Neural cell (in vitro differentiated cells): ENCODE measurements at regions not wholly inside any gene's neighbourhood (a gene's known extent, or its start where the extent isn't known, plus 50 kb on each side); places are given as distances from the start of the nearest gene placed in this dataset.

Source experiments
- H2AFZ ChIP-seq: fragments of 200-600, 300-800 bp; sonication (generic), shearing (Covaris generic); 2 replicates; pipeline ENCODE4 v1.6.0; 2014; ENCODE audit warnings: low read depth, mild to moderate bottlenecking, antibody characterized with exemption, low read length, moderate library complexity
- H3F3A ChIP-seq: fragments of 200-600 bp; shearing (Covaris generic); 2 replicates; pipeline ENCODE4 v1.6.1; 2016; ENCODE audit warnings: mild to moderate bottlenecking, moderate library complexity, mixed read lengths, antibody characterized with exemption, low read length; ENCODE audit not compliant: insufficient read depth, poor library complexity, severe bottlenecking
- H3K27ac ChIP-seq: fragments of 200-600, 300-800 bp; sonication (generic), shearing (Covaris generic); 2 replicates; pipeline ENCODE4 v1.5.1; 2014; ENCODE audit warnings: mild to moderate bottlenecking, low read length, moderate library complexity
- H3K27me3 ChIP-seq: fragments of 300-800, 200-600 bp; sonication (generic), shearing (Covaris generic); 2 replicates; pipeline ENCODE4 v1.6.0; 2014; ENCODE audit warnings: mild to moderate bottlenecking, low read depth, low read length, moderate library complexity; ENCODE audit not compliant: insufficient read depth
- H3K36me3 ChIP-seq: fragments of 300-800, 200-600 bp; sonication (generic), shearing (Covaris generic); 2 replicates; pipeline ENCODE4 v1.5.1; 2014; ENCODE audit warnings: mild to moderate bottlenecking, antibody characterized with exemption, low read length, moderate library complexity; ENCODE audit not compliant: insufficient read depth
- H3K4me2 ChIP-seq: fragments of 300-800, 200-600 bp; sonication (generic), shearing (Covaris generic); 2 replicates; pipeline ENCODE4 v1.6.0; 2014; ENCODE audit warnings: mild to moderate bottlenecking, low read length
- H3K4me3 ChIP-seq: fragments of 300-800, 200-600 bp; sonication (generic), shearing (Covaris generic); 2 replicates; pipeline ENCODE4 v1.5.1; 2014; ENCODE audit warnings: mild to moderate bottlenecking, low read length, moderate library complexity
- H3K79me2 ChIP-seq: fragments of 200-600 bp; shearing (Covaris generic); replicated peaks from 2 replicates; pipeline ENCODE4 v1.6.0; 2014; ENCODE audit warnings: mild to moderate bottlenecking, low read length, moderate library complexity; ENCODE audit not compliant: insufficient read depth
- H3K9ac ChIP-seq: fragments of 300-800, 200-600 bp; sonication (generic), shearing (Covaris generic); 2 replicates; pipeline ENCODE4 v1.6.1; 2016; ENCODE audit warnings: mild to moderate bottlenecking, low read length, mixed read lengths
- H3K9me2 ChIP-seq: fragments of 200-600 bp; shearing (Covaris generic); 2 replicates; pipeline ENCODE4 v1.6.1; 2016; ENCODE audit warnings: mild to moderate bottlenecking, low read length, mixed read lengths; ENCODE audit not compliant: insufficient read depth
- H3K9me3 ChIP-seq: fragments of 200-600, 300-800 bp; sonication (generic), shearing (Covaris generic); 2 replicates; pipeline ENCODE4 v1.6.1; 2016; ENCODE audit warnings: mild to moderate bottlenecking, mixed run types, low read length, moderate library complexity, mixed read lengths
- H4K20me1 ChIP-seq: fragments of 200-600 bp; shearing (Covaris generic); 2 replicates; pipeline ENCODE4 v1.6.1; 2016; ENCODE audit warnings: mild to moderate bottlenecking, mixed run types; ENCODE audit not compliant: insufficient read depth
- EP300 ChIP-seq: fragments of 450-650 bp; conservative IDR thresholded peaks from 2 replicates; pipeline ENCODE4 v1.6.1; 2014; ENCODE audit warnings: antibody characterized with exemption, mild to moderate bottlenecking, moderate library complexity; ENCODE audit not compliant: poor library complexity, severe bottlenecking
- EZH2 ChIP-seq: fragments of 200-600, 300-800 bp; shearing (Covaris generic), sonication (generic); IDR thresholded peaks from 2 replicates; pipeline ENCODE4 v1.6.1; 2014; ENCODE audit warnings: antibody characterized with exemption, low read length, borderline replicate concordance, mild to moderate bottlenecking; ENCODE audit not compliant: insufficient read depth, poor library complexity, severe bottlenecking
- MXI1 ChIP-seq: fragments of 450-650 bp; conservative IDR thresholded peaks from 2 replicates; pipeline ENCODE4 v1.6.1; 2014; ENCODE audit warnings: antibody characterized with exemption, mild to moderate bottlenecking; ENCODE audit not compliant: poor library complexity, severe bottlenecking
- POLR2AphosphoS5 ChIP-seq: IDR thresholded peaks from 2 replicates; pipeline ENCODE4 v1.6.1; 2012
- RAD21 ChIP-seq: fragments of 450-650 bp; conservative IDR thresholded peaks from 2 replicates; pipeline ENCODE4 v1.6.1; 2014; ENCODE audit warnings: antibody characterized with exemption, mild to moderate bottlenecking, moderate library complexity
- SMC3 ChIP-seq: fragments of 450-650 bp; conservative IDR thresholded peaks from 2 replicates; pipeline ENCODE4 v1.6.1; 2014; ENCODE audit warnings: antibody characterized with exemption, mild to moderate bottlenecking, moderate library complexity; ENCODE audit not compliant: poor library complexity
- TAF1 ChIP-seq: IDR thresholded peaks from 2 replicates; pipeline ENCODE4 v1.6.1; 2012; ENCODE audit warnings: low read depth
- TF ChIP-seq, protein P1 (sequence below): fragments of 450-650 bp; IDR thresholded peaks from 2 replicates; pipeline ENCODE4 v1.5.1; 2014; ENCODE audit warnings: antibody characterized with exemption, mild to moderate bottlenecking, moderate library complexity; ENCODE audit not compliant: poor library complexity, severe bottlenecking
- TF ChIP-seq, protein P2 (sequence below): IDR thresholded peaks from 2 replicates; pipeline ENCODE4 v1.6.1; 2012; ENCODE audit warnings: borderline replicate concordance

DNA sequence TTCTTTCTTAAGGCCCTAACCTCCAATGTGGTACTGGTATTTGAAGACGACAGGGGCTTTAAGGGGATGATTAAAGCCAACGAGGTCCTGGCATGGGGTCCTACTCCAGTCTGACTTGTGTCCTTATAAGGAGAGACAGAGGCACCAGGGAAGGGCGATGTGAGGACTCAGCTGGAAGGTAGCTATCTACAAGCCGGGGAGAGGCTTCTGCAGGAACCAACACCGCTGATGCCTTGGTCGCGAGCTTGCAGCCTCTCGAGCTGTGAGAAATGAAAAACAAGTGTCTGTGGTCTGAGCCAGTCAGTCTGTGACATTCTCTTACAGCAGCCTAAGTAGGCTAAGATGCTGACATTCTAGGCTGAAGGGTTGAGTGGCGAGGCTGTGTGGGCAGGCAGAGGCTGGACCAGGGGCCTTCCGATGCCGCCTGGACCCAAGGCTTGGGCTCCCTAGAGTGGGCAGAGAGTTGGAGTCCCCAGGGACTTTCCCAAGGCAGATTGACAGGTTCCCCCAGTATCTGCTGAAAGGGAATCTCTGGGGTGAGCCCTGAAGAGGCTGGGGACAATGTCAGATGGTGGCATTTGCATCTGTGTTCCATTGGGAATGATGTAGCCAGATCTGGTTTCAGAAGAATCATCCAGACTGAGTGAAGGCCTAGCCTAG lies 322.9 kb upstream of the HS6ST1 start:
- Histone ChIP-seq H3K9me2 (no peaks in the 10 kb centered on the region), H3K4me2 (no peak overlapping the region), H3K36me3 (no peaks in the 10 kb centered on the region), H3F3A (no peaks in the 10 kb centered on the region), H2AFZ (no peak overlapping the region), H3K9ac (no peak overlapping the region), H4K20me1 (no peaks in the 10 kb centered on the region), H3K4me3 (no peak overlapping the region), H3K79me2 (no peaks in the 10 kb centered on the region), H3K27ac (no peak overlapping the region), H3K9me3 (no peaks in the 10 kb centered on the region), H3K27me3 (no peaks in the 10 kb centered on the region)
- TF ChIP-seq, protein P1, sequence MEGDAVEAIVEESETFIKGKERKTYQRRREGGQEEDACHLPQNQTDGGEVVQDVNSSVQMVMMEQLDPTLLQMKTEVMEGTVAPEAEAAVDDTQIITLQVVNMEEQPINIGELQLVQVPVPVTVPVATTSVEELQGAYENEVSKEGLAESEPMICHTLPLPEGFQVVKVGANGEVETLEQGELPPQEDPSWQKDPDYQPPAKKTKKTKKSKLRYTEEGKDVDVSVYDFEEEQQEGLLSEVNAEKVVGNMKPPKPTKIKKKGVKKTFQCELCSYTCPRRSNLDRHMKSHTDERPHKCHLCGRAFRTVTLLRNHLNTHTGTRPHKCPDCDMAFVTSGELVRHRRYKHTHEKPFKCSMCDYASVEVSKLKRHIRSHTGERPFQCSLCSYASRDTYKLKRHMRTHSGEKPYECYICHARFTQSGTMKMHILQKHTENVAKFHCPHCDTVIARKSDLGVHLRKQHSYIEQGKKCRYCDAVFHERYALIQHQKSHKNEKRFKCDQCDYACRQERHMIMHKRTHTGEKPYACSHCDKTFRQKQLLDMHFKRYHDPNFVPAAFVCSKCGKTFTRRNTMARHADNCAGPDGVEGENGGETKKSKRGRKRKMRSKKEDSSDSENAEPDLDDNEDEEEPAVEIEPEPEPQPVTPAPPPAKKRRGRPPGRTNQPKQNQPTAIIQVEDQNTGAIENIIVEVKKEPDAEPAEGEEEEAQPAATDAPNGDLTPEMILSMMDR, result no peak
- TF ChIP-seq TAF1, result no peak
- no peak for TF ChIP-seq SMC3
- no peak for TF ChIP-seq EZH2
- no peak for TF ChIP-seq RAD21
- no peak for TF ChIP-seq EP300
- TF ChIP-seq, protein P2, sequence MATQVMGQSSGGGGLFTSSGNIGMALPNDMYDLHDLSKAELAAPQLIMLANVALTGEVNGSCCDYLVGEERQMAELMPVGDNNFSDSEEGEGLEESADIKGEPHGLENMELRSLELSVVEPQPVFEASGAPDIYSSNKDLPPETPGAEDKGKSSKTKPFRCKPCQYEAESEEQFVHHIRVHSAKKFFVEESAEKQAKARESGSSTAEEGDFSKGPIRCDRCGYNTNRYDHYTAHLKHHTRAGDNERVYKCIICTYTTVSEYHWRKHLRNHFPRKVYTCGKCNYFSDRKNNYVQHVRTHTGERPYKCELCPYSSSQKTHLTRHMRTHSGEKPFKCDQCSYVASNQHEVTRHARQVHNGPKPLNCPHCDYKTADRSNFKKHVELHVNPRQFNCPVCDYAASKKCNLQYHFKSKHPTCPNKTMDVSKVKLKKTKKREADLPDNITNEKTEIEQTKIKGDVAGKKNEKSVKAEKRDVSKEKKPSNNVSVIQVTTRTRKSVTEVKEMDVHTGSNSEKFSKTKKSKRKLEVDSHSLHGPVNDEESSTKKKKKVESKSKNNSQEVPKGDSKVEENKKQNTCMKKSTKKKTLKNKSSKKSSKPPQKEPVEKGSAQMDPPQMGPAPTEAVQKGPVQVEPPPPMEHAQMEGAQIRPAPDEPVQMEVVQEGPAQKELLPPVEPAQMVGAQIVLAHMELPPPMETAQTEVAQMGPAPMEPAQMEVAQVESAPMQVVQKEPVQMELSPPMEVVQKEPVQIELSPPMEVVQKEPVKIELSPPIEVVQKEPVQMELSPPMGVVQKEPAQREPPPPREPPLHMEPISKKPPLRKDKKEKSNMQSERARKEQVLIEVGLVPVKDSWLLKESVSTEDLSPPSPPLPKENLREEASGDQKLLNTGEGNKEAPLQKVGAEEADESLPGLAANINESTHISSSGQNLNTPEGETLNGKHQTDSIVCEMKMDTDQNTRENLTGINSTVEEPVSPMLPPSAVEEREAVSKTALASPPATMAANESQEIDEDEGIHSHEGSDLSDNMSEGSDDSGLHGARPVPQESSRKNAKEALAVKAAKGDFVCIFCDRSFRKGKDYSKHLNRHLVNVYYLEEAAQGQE, result no peak
- no peak for TF ChIP-seq MXI1
- TF ChIP-seq POLR2AphosphoS5, result no peak

DNA sequence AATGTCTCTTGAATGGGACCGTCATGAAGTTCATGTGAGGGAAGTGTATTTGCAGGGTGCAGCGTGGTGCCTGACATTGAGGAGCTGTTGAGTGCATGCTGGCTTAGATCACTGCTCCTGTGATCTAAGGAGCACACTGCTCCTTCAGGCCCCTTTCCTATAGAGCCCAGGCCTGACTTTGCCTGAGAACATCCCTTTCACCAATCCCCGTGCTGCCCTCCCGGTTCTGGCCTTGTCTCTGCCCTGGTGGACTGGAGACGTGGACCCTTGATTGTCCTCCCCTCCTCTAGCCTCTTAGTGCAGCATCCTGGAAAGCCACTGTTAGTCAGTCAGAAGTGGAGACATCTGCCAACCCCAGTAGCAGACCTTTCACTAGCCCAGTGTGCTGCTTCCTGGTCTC lies 323.6 kb upstream of the HS6ST1 start:
- no peak for TF ChIP-seq MXI1
- TF ChIP-seq RAD21, result no peak
- no peak for TF ChIP-seq SMC3
- TF ChIP-seq EP300, result no peak
- TF ChIP-seq, protein P1, result no peak
- no peak for TF ChIP-seq EZH2
- TF ChIP-seq, protein P2, result no peak
- TF ChIP-seq POLR2AphosphoS5, result no peak
- no peak for TF ChIP-seq TAF1
- H3K4me2 ChIP-seq, result no peak overlapping the region
- no peaks in the 10 kb centered on the region for H3K9me2 ChIP-seq
- no peaks in the 10 kb centered on the region for H3K36me3 ChIP-seq
- no peaks in the 10 kb centered on the region for H3K9me3 ChIP-seq
- no peak overlapping the region for H3K4me3 ChIP-seq
- H4K20me1 ChIP-seq, result no peaks in the 10 kb centered on the region
- no peaks in the 10 kb centered on the region for H3F3A ChIP-seq
- no peak overlapping the region for H3K27ac ChIP-seq
- no peak overlapping the region for H3K9ac ChIP-seq
- H2AFZ ChIP-seq, result no peak overlapping the region
- H3K27me3 ChIP-seq, result no peaks in the 10 kb centered on the region
- H3K79me2 ChIP-seq, result no peaks in the 10 kb centered on the region
